Astrocyte (in vitro differentiated cells and primary cell): ENCODE measurements at regions not wholly inside any gene's neighbourhood (a gene's known extent, or its start where the extent isn't known, plus 50 kb on each side); places are given as distances from the start of the nearest gene placed in this dataset.

Source experiments
- DNase-seq: peaks from one replicate; pipeline ENCODE4 v3.0.0-alpha.2; 2010; ENCODE audit warnings: low read depth
- FAIRE-seq: peaks from 2 replicates; lab custom pipeline; 2011; peaks lifted over from hg19 to GRCh38; lab: Jason Lieb, UNC
- H2AFZ ChIP-seq: 2 replicates; pipeline ENCODE4 v1.6.0; 2012; ENCODE audit warnings: low read depth, low read length, inconsistent platforms
- H3K27ac ChIP-seq: 2 replicates; pipeline ENCODE4 v1.5.1; 2011; ENCODE audit warnings: low read depth, low read length, inconsistent platforms
- H3K27me3 ChIP-seq: 2 replicates; pipeline ENCODE4 v1.6.0; 2011; ENCODE audit warnings: low read length, inconsistent platforms; ENCODE audit not compliant: insufficient read depth
- H3K36me3 ChIP-seq: 2 replicates; pipeline ENCODE4 v1.5.1; 2011; ENCODE audit warnings: low read length, inconsistent platforms; ENCODE audit not compliant: insufficient read depth
- H3K4me1 ChIP-seq: 2 replicates; pipeline ENCODE4 v1.5.1; 2011; ENCODE audit warnings: low read length, inconsistent platforms; ENCODE audit not compliant: insufficient read depth
- H3K4me2 ChIP-seq: 2 replicates; pipeline ENCODE4 v1.6.0; 2012; ENCODE audit warnings: low read length, inconsistent platforms
- H3K4me3 ChIP-seq: 2 replicates; pipeline ENCODE4 v1.5.1; 2011; ENCODE audit warnings: low read depth, mild to moderate bottlenecking, low read length, inconsistent platforms; ENCODE audit not compliant: insufficient read depth
- H3K79me2 ChIP-seq: 2 replicates; pipeline ENCODE4 v1.6.0; 2012; ENCODE audit warnings: mild to moderate bottlenecking, low read length, inconsistent platforms; ENCODE audit not compliant: insufficient read depth
- H3K9ac ChIP-seq: 2 replicates; pipeline ENCODE4 v1.6.0; 2012; ENCODE audit warnings: mild to moderate bottlenecking, low read length, inconsistent platforms
- H3K9me3 ChIP-seq: 2 replicates; pipeline ENCODE4 v1.5.1; 2012; ENCODE audit warnings: low read depth, mild to moderate bottlenecking, low read length, inconsistent platforms; ENCODE audit not compliant: insufficient read depth
- H4K20me1 ChIP-seq: 2 replicates; pipeline ENCODE4 v1.6.0; 2012; ENCODE audit warnings: low read length, inconsistent platforms; ENCODE audit not compliant: insufficient read depth
- H3K27ac Mint-ChIP-seq: one replicate; pipeline ENCODE4 v1.8.0; 2021; ENCODE audit warnings: mild to moderate bottlenecking, mixed read lengths; ENCODE audit not compliant: unreplicated experiment
- H3K27me3 Mint-ChIP-seq: one replicate; pipeline ENCODE4 v1.8.0; 2021; ENCODE audit warnings: low read depth, mixed read lengths; ENCODE audit not compliant: unreplicated experiment
- H3K36me3 Mint-ChIP-seq: one replicate; pipeline ENCODE4 v1.8.0; 2021; ENCODE audit warnings: low read depth, mixed read lengths; ENCODE audit not compliant: unreplicated experiment
- H3K4me1 Mint-ChIP-seq: one replicate; pipeline ENCODE4 v1.8.0; 2021; ENCODE audit warnings: low read depth, mixed read lengths; ENCODE audit not compliant: unreplicated experiment
- H3K4me3 Mint-ChIP-seq: one replicate; pipeline ENCODE4 v1.8.0; 2021; ENCODE audit warnings: mild to moderate bottlenecking, moderate library complexity, mixed read lengths; ENCODE audit not compliant: unreplicated experiment
- H3K9me3 Mint-ChIP-seq: one replicate; pipeline ENCODE4 v1.8.0; 2021; ENCODE audit warnings: mild to moderate bottlenecking, mixed read lengths; ENCODE audit not compliant: unreplicated experiment
- CTCF ChIP-seq: IDR thresholded peaks from 2 replicates; pipeline ENCODE4 v1.5.1; 2011; ENCODE audit warnings: low read depth, mild to moderate bottlenecking, inconsistent platforms, low read length, moderate library complexity; ENCODE audit not compliant: insufficient read depth
- EZH2 ChIP-seq: IDR thresholded peaks from 2 replicates; pipeline ENCODE4 v1.6.1; 2012; ENCODE audit warnings: mild to moderate bottlenecking, low read length, inconsistent platforms; ENCODE audit not compliant: insufficient read depth

- DNase-seq (no peak), FAIRE-seq (no peak)
- Histone ChIP-seq H3K4me1 (peaks cover 24% of the 10 kb centered on the region), H3K36me3 (no peaks in the 10 kb centered on the region), H3K27ac (no peak overlapping the region), H3K9me3 (no peaks in the 10 kb centered on the region), H3K79me2 (no peaks in the 10 kb centered on the region), H3K27me3 (no peaks in the 10 kb centered on the region), H3K9ac (no peak overlapping the region), H2AFZ (no peak overlapping the region), H4K20me1 (no peaks in the 10 kb centered on the region), H3K4me2 (peak overlapping the region; percentile 1), H3K4me3 (no peak overlapping the region)
- Mint-ChIP-seq H3K36me3 (no peaks in the 10 kb centered on the region), H3K27me3 (no peaks in the 10 kb centered on the region), H3K4me1 (peaks cover 17% of the 10 kb centered on the region), H3K27ac (no peak overlapping the region), H3K9me3 (no peaks in the 10 kb centered on the region), H3K4me3 (no peak overlapping the region)
- TF ChIP-seq EZH2 (no peak), CTCF (no peak)
Observed at GRCh38 chr6:154614641-154615040, 104.2 kb upstream of the CNKSR3 start.

GRCh38 chr6:154615483-154616025, 105.1 kb upstream of the CNKSR3 start:
- no peak overlapping the region for H3K4me3 ChIP-seq
- H3K36me3 Mint-ChIP-seq, result no peaks in the 10 kb centered on the region
- no peak overlapping the region for H3K27ac Mint-ChIP-seq
- no peak overlapping the region for H2AFZ ChIP-seq
- TF ChIP-seq CTCF (no peak), EZH2 (no peak)
- no peaks in the 10 kb centered on the region for H3K79me2 ChIP-seq
- no peak overlapping the region for H3K9ac ChIP-seq
- no peaks in the 10 kb centered on the region for H3K36me3 ChIP-seq
- no peak overlapping the region for H3K27ac ChIP-seq
- H3K9me3 ChIP-seq, result no peaks in the 10 kb centered on the region
- H3K27me3 ChIP-seq, result no peaks in the 10 kb centered on the region
- FAIRE-seq (no peak), DNase-seq (peak; percentile 62)
- peaks cover 24% of the 10 kb centered on the region for H3K4me1 ChIP-seq
- H3K4me3 Mint-ChIP-seq, result no peak overlapping the region
- H3K4me2 ChIP-seq, result no peak overlapping the region
- no peaks in the 10 kb centered on the region for H3K27me3 Mint-ChIP-seq
- no peaks in the 10 kb centered on the region for H4K20me1 ChIP-seq
- H3K4me1 Mint-ChIP-seq, result peaks cover 17% of the 10 kb centered on the region
- no peaks in the 10 kb centered on the region for H3K9me3 Mint-ChIP-seq

GRCh38 chr6:154617175-154617574, 106.7 kb upstream of the CNKSR3 start:
- no peak overlapping the region for H3K27ac Mint-ChIP-seq
- Histone ChIP-seq H3K9me3 (no peaks in the 10 kb centered on the region), H3K4me1 (peaks cover 24% of the 10 kb centered on the region), H3K4me3 (no peak overlapping the region), H3K27ac (no peak overlapping the region), H3K36me3 (no peaks in the 10 kb centered on the region), H3K27me3 (no peaks in the 10 kb centered on the region), H3K4me2 (no peak overlapping the region), H3K79me2 (no peaks in the 10 kb centered on the region), H3K9ac (no peak overlapping the region), H2AFZ (no peak overlapping the region), H4K20me1 (no peaks in the 10 kb centered on the region)
- H3K36me3 Mint-ChIP-seq, result no peaks in the 10 kb centered on the region
- peaks cover 17% of the 10 kb centered on the region for H3K4me1 Mint-ChIP-seq
- no peaks in the 10 kb centered on the region for H3K27me3 Mint-ChIP-seq
- TF ChIP-seq EZH2, result no peak
- no peak for TF ChIP-seq CTCF
- FAIRE-seq (no peak), DNase-seq (peak; percentile 23)
- no peaks in the 10 kb centered on the region for H3K9me3 Mint-ChIP-seq
- no peak overlapping the region for H3K4me3 Mint-ChIP-seq
